H1 (cell line): ENCODE measurements at regions not wholly inside any gene's neighbourhood (a gene's known extent, or its start where the extent isn't known, plus 50 kb on each side); places are given as distances from the start of the nearest gene placed in this dataset.

Experiments used
- ATF2 ChIP-seq: IDR thresholded peaks from 2 replicates; pipeline ENCODE4 v1.6.1; 2012; ENCODE audit warnings: low read length, inconsistent platforms
- GABPA ChIP-seq: IDR thresholded peaks from 2 replicates; pipeline ENCODE4 v1.6.1; 2011; ENCODE audit warnings: mild to moderate bottlenecking, low read length, moderate library complexity, borderline replicate concordance; ENCODE audit not compliant: insufficient read depth
- POLR2AphosphoS5 ChIP-seq: IDR thresholded peaks from 2 replicates; pipeline ENCODE4 v1.6.1; 2011; ENCODE audit warnings: low read depth, low read length
- SAP30 ChIP-seq: fragments of 300-600 bp; sonication (generic); IDR thresholded peaks from 2 replicates; pipeline ENCODE4 v1.7.1; 2012; ENCODE audit warnings: low read length, moderate library complexity, mild to moderate bottlenecking, inconsistent platforms; ENCODE audit not compliant: insufficient read depth, insufficient replicate concordance
- USF2 ChIP-seq: IDR thresholded peaks from 2 replicates; pipeline ENCODE4 v1.6.1; 2011; ENCODE audit warnings: low read length, improper control_type of control experiment

- TF ChIP-seq USF2 (no peak), ATF2 (no peak), SAP30 (no peak), GABPA (no peak), POLR2AphosphoS5 (no peak)
These were observed 83.3 kb upstream of the FAM136A start (continued) for GRCh38 chr2:70385204-70385603.
